HepG2 (cell line): ENCODE measurements at regions not wholly inside any gene's neighbourhood (a gene's known extent, or its start where the extent isn't known, plus 50 kb on each side); places are given as distances from the start of the nearest gene placed in this dataset.
"Not testable (repeated sequence)": the region's sequence is repeated elsewhere in the genome, so short reads cannot be mapped to it uniquely, and the experiment has no call there.

ENCODE experiments used
- ARID2 ChIP-seq: sonication (generic); formaldehyde crosslinking; IDR thresholded peaks from 2 replicates; pipeline ENCODE4 v1.8.1; 2022; ENCODE audit warnings: mild to moderate bottlenecking, missing genetic modification reagents, borderline replicate concordance
- FOSL2 ChIP-seq: sonication (generic); formaldehyde crosslinking; IDR thresholded peaks from 2 replicates; pipeline ENCODE4 v1.4.0; 2020; ENCODE audit warnings: missing genetic modification reagents
- MAZ ChIP-seq, 2 experiments: sonication (generic) in 1 of 2; formaldehyde crosslinking in 1 of 2; IDR thresholded peaks; 2 replicates each; pipeline versions ENCODE4 v1.5.0 to v1.6.1; 2012 to 2020; ENCODE audit warnings: low read depth in 2 of 2, mild to moderate bottlenecking in 2 of 2, borderline replicate concordance in 1 of 2, improper control_type of control experiment in 1 of 2, low read length in 1 of 2, missing genetic modification reagents in 1 of 2, moderate library complexity in 1 of 2
- MXD4 ChIP-seq: IDR thresholded peaks from 2 replicates; pipeline ENCODE4 v1.6.1; 2016; ENCODE audit warnings: mild to moderate bottlenecking, missing biosample characterization, missing genetic modification reagents
- SMC3 ChIP-seq: IDR thresholded peaks from 2 replicates; pipeline ENCODE4 v1.6.1; 2011; ENCODE audit warnings: low read length, improper control_type of control experiment
- TARDBP ChIP-seq: sonication (generic); formaldehyde crosslinking; IDR thresholded peaks from 2 replicates; pipeline ENCODE4 v1.8.0; 2022; ENCODE audit warnings: mild to moderate bottlenecking, missing genetic modification reagents
- ZBTB21 ChIP-seq: sonication (generic); formaldehyde crosslinking; IDR thresholded peaks from 2 replicates; pipeline ENCODE4 v1.4.0; 2020; ENCODE audit warnings: missing genetic modification reagents
- ZNF24 ChIP-seq: fragments of 450-650 bp; IDR thresholded peaks from 2 replicates; pipeline ENCODE4 v1.6.1; 2017; ENCODE audit warnings: antibody characterized with exemption, mild to moderate bottlenecking
- ZNF30 ChIP-seq: sonication (generic); formaldehyde crosslinking; IDR thresholded peaks from 2 replicates; pipeline ENCODE4 v1.5.0; 2020; ENCODE audit warnings: mild to moderate bottlenecking, missing genetic modification reagents
- ZNF367 ChIP-seq: sonication (generic); formaldehyde crosslinking; IDR thresholded peaks from 2 replicates; pipeline ENCODE4 v1.4.0; 2020; ENCODE audit warnings: missing genetic modification reagents, borderline replicate concordance
- TF ChIP-seq, protein P1 (sequence below): sonication (generic); formaldehyde crosslinking; IDR thresholded peaks from 2 replicates; pipeline ENCODE4 v1.4.0; 2020; ENCODE audit warnings: missing genetic modification reagents
- TF ChIP-seq, protein P2 (sequence below): IDR thresholded peaks from 2 replicates; pipeline ENCODE4 v1.6.1; 2012; ENCODE audit warnings: low read depth, low read length, improper control_type of control experiment
- TF ChIP-seq, protein P3 (sequence below): sonication (generic); formaldehyde crosslinking; IDR thresholded peaks from 2 replicates; pipeline ENCODE4 v1.8.0; 2022; ENCODE audit warnings: mild to moderate bottlenecking, missing genetic modification reagents, borderline replicate concordance
- TF ChIP-seq, protein P4 (sequence below): sonication (generic); formaldehyde crosslinking; IDR thresholded peaks from 2 replicates; pipeline ENCODE4 v1.5.0; 2020; ENCODE audit warnings: mild to moderate bottlenecking, missing genetic modification reagents, moderate library complexity

DNA sequence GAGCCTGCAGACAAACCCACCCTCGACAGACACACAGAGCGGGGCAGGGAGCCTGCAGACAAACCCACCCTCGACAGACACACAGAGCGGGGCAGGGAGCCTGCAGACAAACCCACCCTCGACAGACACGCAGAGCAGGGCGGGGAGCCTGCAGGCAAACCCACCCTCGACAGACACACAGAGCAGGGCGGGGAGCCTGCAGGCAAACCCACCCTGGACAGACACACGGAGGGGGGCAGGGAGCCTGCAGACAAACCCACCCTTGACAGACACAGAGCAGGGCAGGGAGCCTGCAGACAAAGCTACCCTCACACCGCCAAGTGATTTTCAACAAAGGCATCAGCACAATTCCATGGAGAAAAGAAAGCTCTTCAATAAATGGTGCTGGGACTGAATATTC is 52.5 kb upstream of the METRNL start:
- not testable (repeated sequence) for TF ChIP-seq TARDBP (CRISPR knock-in tag); ZBTB21 (CRISPR knock-in tag); ZNF367 (CRISPR knock-in tag); ZNF30 (CRISPR knock-in tag); MXD4; ARID2 (CRISPR knock-in tag); MAZ (IDR thresholded peaks at IDR 0.05; ENCODE audit: borderline replicate concordance, low read depth, low read length); MAZ (CRISPR knock-in tag; IDR thresholded peaks at IDR 0.05; ENCODE audit: low read depth); SMC3; FOSL2 (CRISPR knock-in tag); ZNF24
- TF ChIP-seq, protein P1, sequence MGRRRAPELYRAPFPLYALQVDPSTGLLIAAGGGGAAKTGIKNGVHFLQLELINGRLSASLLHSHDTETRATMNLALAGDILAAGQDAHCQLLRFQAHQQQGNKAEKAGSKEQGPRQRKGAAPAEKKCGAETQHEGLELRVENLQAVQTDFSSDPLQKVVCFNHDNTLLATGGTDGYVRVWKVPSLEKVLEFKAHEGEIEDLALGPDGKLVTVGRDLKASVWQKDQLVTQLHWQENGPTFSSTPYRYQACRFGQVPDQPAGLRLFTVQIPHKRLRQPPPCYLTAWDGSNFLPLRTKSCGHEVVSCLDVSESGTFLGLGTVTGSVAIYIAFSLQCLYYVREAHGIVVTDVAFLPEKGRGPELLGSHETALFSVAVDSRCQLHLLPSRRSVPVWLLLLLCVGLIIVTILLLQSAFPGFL (CRISPR knock-in tag) = not testable (repeated sequence)
- TF ChIP-seq, protein P2, sequence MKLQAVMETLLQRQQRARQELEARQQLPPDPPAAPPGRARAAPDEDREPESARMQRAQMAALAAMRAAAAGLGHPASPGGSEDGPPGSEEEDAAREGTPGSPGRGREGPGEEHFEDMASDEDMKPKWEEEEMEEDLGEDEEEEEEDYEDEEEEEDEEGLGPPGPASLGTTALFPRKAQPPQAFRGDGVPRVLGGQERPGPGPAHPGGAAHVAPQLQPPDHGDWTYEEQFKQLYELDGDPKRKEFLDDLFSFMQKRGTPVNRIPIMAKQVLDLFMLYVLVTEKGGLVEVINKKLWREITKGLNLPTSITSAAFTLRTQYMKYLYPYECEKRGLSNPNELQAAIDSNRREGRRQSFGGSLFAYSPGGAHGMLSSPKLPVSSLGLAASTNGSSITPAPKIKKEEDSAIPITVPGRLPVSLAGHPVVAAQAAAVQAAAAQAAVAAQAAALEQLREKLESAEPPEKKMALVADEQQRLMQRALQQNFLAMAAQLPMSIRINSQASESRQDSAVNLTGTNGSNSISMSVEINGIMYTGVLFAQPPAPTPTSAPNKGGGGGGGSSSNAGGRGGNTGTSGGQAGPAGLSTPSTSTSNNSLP = not testable (repeated sequence)
- TF ChIP-seq, protein P3, sequence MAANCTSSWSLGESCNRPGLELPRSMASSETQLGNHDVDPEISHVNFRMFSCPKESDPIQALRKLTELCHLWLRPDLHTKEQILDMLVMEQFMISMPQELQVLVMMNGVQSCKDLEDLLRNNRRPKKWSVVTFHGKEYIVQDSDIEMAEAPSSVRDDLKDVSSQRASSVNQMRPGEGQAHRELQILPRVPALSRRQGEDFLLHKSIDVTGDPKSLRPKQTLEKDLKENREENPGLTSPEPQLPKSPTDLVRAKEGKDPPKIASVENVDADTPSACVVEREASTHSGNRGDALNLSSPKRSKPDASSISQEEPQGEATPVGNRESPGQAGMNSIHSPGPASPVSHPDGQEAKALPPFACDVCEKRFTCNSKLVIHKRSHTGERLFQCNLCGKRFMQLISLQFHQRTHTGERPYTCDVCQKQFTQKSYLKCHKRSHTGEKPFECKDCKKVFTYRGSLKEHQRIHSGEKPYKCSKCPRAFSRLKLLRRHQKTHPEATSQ (CRISPR knock-in tag) = not testable (repeated sequence)
- TF ChIP-seq, protein P4, sequence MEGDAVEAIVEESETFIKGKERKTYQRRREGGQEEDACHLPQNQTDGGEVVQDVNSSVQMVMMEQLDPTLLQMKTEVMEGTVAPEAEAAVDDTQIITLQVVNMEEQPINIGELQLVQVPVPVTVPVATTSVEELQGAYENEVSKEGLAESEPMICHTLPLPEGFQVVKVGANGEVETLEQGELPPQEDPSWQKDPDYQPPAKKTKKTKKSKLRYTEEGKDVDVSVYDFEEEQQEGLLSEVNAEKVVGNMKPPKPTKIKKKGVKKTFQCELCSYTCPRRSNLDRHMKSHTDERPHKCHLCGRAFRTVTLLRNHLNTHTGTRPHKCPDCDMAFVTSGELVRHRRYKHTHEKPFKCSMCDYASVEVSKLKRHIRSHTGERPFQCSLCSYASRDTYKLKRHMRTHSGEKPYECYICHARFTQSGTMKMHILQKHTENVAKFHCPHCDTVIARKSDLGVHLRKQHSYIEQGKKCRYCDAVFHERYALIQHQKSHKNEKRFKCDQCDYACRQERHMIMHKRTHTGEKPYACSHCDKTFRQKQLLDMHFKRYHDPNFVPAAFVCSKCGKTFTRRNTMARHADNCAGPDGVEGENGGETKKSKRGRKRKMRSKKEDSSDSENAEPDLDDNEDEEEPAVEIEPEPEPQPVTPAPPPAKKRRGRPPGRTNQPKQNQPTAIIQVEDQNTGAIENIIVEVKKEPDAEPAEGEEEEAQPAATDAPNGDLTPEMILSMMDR (CRISPR knock-in tag) = not testable (repeated sequence)
